GM12874 (cell line): ENCODE measurements at regions not wholly inside any gene's neighbourhood (a gene's known extent, or its start where the extent isn't known, plus 50 kb on each side); places are given as distances from the start of the nearest gene placed in this dataset.

ENCODE experiments used
- CTCF ChIP-seq: IDR thresholded peaks from 2 replicates; pipeline ENCODE4 v1.5.1; 2011; ENCODE audit warnings: low read depth, mild to moderate bottlenecking, control low read depth, low read length, moderate library complexity; ENCODE audit not compliant: insufficient read depth

- TF ChIP-seq CTCF: no peak
Observed at GRCh38 chr16:6946106-6946505, 386.5 kb upstream of the RBFOX1 start.

- no peak for TF ChIP-seq CTCF
Observed at GRCh38 chr16:6940968-6941367, 391.7 kb upstream of the RBFOX1 start.

- no peak for TF ChIP-seq CTCF
Observed at GRCh38 chr16:6937641-6938040, 395.0 kb upstream of the RBFOX1 start.

GRCh38 chr16:6932871-6933385, 399.7 kb upstream of the RBFOX1 start:
- no peak for TF ChIP-seq CTCF

- no peak for TF ChIP-seq CTCF
Observed at GRCh38 chr16:6929868-6930267, 402.8 kb upstream of the RBFOX1 start.

GRCh38 chr16:6926762-6927161, 405.9 kb upstream of the RBFOX1 start:
- TF ChIP-seq CTCF: no peak

GRCh38 chr16:6926341-6926740, 406.3 kb upstream of the RBFOX1 start:
- TF ChIP-seq CTCF: no peak
